MCF 10A (cell line): ENCODE measurements at regions not wholly inside any gene's neighbourhood (a gene's known extent, or its start where the extent isn't known, plus 50 kb on each side); places are given as distances from the start of the nearest gene placed in this dataset.

Experiments used
- BruUV-seq: library from RNA; stranded (reverse); fragments of 400-500 nt; replicated peaks from 2 replicates; lab custom pipeline; 2021; lab: Mats Ljungman, UMichigan
- CTCF ChIA-PET: fragments of 300-600 bp; sonication (Branson Sonifier 250); formaldehyde crosslinking; extraction: SDS; loops from one replicate; lab custom pipeline; 2021; ENCODE audit warnings: antibody characterized with exemption, inconsistent platforms; lab: Yijun Ruan, JAX
- POLR2A ChIA-PET: fragments of 300-600, 350-650 bp; sonication (Branson Sonifier 250); formaldehyde crosslinking; extraction: SDS; loops from one replicate; lab custom pipeline; 2020; ENCODE audit warnings: antibody characterized with exemption, inconsistent platforms; lab: Yijun Ruan, JAX
- DNase-seq: peaks from one replicate; pipeline ENCODE4 v3.0.0-alpha.2; 2018; ENCODE audit not compliant: unreplicated experiment
- H3K27ac Mint-ChIP-seq: one replicate; pipeline ENCODE4 v1.8.0; 2022; ENCODE audit warnings: mild to moderate bottlenecking, low read depth, mixed read lengths; ENCODE audit not compliant: unreplicated experiment
- H3K27me3 Mint-ChIP-seq: one replicate; pipeline ENCODE4 v1.8.0; 2022; ENCODE audit warnings: mixed read lengths; ENCODE audit not compliant: insufficient read depth, unreplicated experiment
- H3K36me3 Mint-ChIP-seq: one replicate; pipeline ENCODE4 v1.8.0; 2022; ENCODE audit warnings: mild to moderate bottlenecking, moderate library complexity, mixed read lengths; ENCODE audit not compliant: insufficient read depth, unreplicated experiment
- H3K4me1 Mint-ChIP-seq: one replicate; pipeline ENCODE4 v1.8.0; 2022; ENCODE audit warnings: mixed read lengths; ENCODE audit not compliant: insufficient read depth, unreplicated experiment
- H3K4me3 Mint-ChIP-seq: one replicate; pipeline ENCODE4 v1.8.0; 2022; ENCODE audit warnings: mild to moderate bottlenecking, moderate library complexity, mixed read lengths; ENCODE audit not compliant: unreplicated experiment
- H3K9me3 Mint-ChIP-seq: one replicate; pipeline ENCODE4 v1.8.0; 2022; ENCODE audit warnings: mixed read lengths; ENCODE audit not compliant: unreplicated experiment
- CTCF ChIP-seq: fragments of 200-600 bp; IDR thresholded peaks from one replicate; pipeline ENCODE4 v1.8.0; 2022; ENCODE audit warnings: antibody characterized with exemption, mild to moderate bottlenecking; ENCODE audit not compliant: unreplicated experiment
- intact Hi-C: fragments of 100-400 bp; cut with micrococcal nuclease; formaldehyde crosslinking; loops from 2 replicates; pipeline ENCODE4 v1.14.1; 2022

GRCh38 chr9:12085399-12085798 is 607.8 kb upstream of the TYRP1 start:
- Mint-ChIP-seq H3K27ac (no peak overlapping the region), H3K4me3 (no peak overlapping the region), H3K4me1 (no peaks in the 10 kb centered on the region), H3K36me3 (no peaks in the 10 kb centered on the region), H3K27me3 (peaks cover 12% of the 10 kb centered on the region), H3K9me3 (no peaks in the 10 kb centered on the region)
- ChIA-PET POLR2A (no interaction called here), CTCF (no interaction called here)
- intact Hi-C loops, result no loop called here
- DNase-seq, result no peak
- no TSS peak for BruUV-seq
- no peak for TF ChIP-seq CTCF

DNA sequence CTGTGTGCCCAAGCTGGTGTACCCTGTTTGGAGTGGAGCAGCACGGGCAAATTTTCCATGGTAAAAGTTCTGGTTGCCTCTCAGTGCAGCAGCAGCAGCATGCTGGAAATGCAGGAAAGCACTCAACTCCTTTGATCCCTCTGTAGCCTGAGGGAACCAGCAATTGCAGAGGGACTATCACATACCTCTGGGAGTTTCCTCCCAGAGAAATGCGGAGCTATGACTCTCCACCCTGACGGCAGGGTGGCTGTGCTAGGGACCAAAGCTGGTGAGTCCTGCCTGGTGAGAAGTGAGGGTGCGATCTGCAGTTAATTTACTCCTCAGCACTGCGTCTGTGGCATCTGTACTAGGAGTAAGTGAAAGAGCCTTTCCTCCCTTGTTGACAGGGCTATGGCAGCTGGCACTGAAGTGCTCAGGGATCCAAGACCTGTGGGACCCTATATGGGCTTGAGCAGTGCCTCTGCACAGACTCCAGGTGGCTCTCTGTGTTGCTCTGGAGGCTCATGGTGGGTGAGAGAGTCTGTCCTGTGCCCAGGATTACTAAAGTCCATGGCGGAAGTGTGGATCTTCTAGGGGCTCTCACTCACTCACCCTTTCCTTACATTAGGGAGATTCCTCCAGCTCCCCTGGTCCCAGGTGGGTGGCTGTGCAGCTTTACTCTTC is 601.2 kb upstream of the TYRP1 start:
- intact Hi-C loops, result no loop called here
- no peak overlapping the region for H3K27ac Mint-ChIP-seq
- TF ChIP-seq CTCF, result no peak
- peaks cover 5% of the 10 kb centered on the region for H3K36me3 Mint-ChIP-seq
- H3K4me3 Mint-ChIP-seq, result no peak overlapping the region
- H3K9me3 Mint-ChIP-seq, result no peaks in the 10 kb centered on the region
- no peaks in the 10 kb centered on the region for H3K4me1 Mint-ChIP-seq
- H3K27me3 Mint-ChIP-seq, result peaks cover 22% of the 10 kb centered on the region
- POLR2A ChIA-PET, result no interaction called here
- CTCF ChIA-PET, result interaction anchor here (0.6 kb wide), 1 partner anchor 15 kb away, joined by 3 read pairs; no protein-coding TSS in a partner anchor
- BruUV-seq, result no TSS peak
- DNase-seq, result no peak

DNA sequence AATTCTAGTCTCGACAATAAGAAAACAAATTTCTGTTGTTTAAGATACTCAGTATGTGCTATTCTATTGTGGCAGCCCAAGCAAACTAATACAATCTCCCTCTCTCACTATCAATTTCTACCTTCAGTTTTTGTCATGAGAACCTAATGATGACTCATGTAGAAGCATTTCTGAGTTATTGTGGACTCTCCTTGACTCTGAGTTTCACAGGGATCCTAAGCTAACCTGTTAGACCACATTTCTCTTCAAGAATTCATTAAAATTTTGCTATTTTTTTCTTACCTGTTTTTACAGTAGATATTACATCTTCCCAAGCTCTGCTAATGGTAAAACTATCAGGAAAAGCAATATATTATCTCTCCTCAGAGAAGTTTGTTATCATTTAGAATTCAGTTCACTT is 599.1 kb upstream of the TYRP1 start:
- no TSS peak for BruUV-seq
- Mint-ChIP-seq H3K9me3 (no peaks in the 10 kb centered on the region), H3K4me3 (no peak overlapping the region), H3K27me3 (peaks cover 17% of the 10 kb centered on the region), H3K36me3 (peaks cover 6% of the 10 kb centered on the region), H3K27ac (no peak overlapping the region), H3K4me1 (no peaks in the 10 kb centered on the region)
- POLR2A ChIA-PET, result interaction anchor here (0.6 kb wide), 1 partner anchor 904 kb away, joined by 3 read pairs; no protein-coding TSS in a partner anchor
- intact Hi-C loops, result no loop called here
- TF ChIP-seq CTCF, result no peak
- CTCF ChIA-PET, result no interaction called here
- no peak for DNase-seq

DNA sequence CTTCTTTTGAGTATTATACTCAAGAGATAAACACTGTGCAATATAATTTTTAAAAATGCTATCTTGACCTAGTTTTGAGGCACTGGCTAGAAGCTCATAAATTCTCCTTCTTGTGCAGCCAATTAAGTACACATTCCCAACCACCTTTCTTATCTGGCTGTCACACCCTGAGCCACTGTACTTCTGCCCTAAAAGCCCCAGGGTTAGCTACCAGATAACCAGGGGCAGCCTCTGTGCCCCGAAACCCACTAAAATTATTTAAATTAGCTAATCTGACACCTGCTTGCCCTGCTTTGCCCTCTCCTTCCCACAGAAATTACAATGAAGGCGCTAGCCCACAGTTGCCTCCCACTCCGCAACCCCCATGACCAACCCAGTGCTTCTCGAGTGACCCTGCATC is 597.3 kb upstream of the TYRP1 start:
- ChIA-PET CTCF (interaction anchor here (0.6 kb wide), 2 partner anchors 9 to 25 kb away, joined by 3 read pairs; no protein-coding TSS in a partner anchor), POLR2A (no interaction called here)
- intact Hi-C loops, result no loop called here
- H3K4me3 Mint-ChIP-seq, result no peak overlapping the region
- no peaks in the 10 kb centered on the region for H3K4me1 Mint-ChIP-seq
- peaks cover 12% of the 10 kb centered on the region for H3K36me3 Mint-ChIP-seq
- H3K9me3 Mint-ChIP-seq, result no peaks in the 10 kb centered on the region
- no peak overlapping the region for H3K27ac Mint-ChIP-seq
- peaks cover 13% of the 10 kb centered on the region for H3K27me3 Mint-ChIP-seq
- no TSS peak for BruUV-seq
- DNase-seq, result no peak
- no peak for TF ChIP-seq CTCF
